MCF 10A (cell line): ENCODE measurements at regions not wholly inside any gene's neighbourhood (a gene's known extent, or its start where the extent isn't known, plus 50 kb on each side); places are given as distances from the start of the nearest gene placed in this dataset.
"Not testable (repeated sequence)": the region's sequence is repeated elsewhere in the genome, so short reads cannot be mapped to it uniquely, and the experiment has no call there.

Source experiments
- BruUV-seq: library from RNA; stranded (reverse); fragments of 400-500 nt; replicated peaks from 2 replicates; lab custom pipeline; 2021; lab: Mats Ljungman, UMichigan
- CTCF ChIA-PET: fragments of 300-600 bp; sonication (Branson Sonifier 250); formaldehyde crosslinking; extraction: SDS; loops from one replicate; lab custom pipeline; 2021; ENCODE audit warnings: antibody characterized with exemption, inconsistent platforms; lab: Yijun Ruan, JAX
- POLR2A ChIA-PET: fragments of 300-600, 350-650 bp; sonication (Branson Sonifier 250); formaldehyde crosslinking; extraction: SDS; loops from one replicate; lab custom pipeline; 2020; ENCODE audit warnings: antibody characterized with exemption, inconsistent platforms; lab: Yijun Ruan, JAX
- DNase-seq: peaks from one replicate; pipeline ENCODE4 v3.0.0-alpha.2; 2018; ENCODE audit not compliant: unreplicated experiment
- H3K27ac Mint-ChIP-seq: one replicate; pipeline ENCODE4 v1.8.0; 2022; ENCODE audit warnings: mild to moderate bottlenecking, low read depth, mixed read lengths; ENCODE audit not compliant: unreplicated experiment
- H3K27me3 Mint-ChIP-seq: one replicate; pipeline ENCODE4 v1.8.0; 2022; ENCODE audit warnings: mixed read lengths; ENCODE audit not compliant: insufficient read depth, unreplicated experiment
- H3K36me3 Mint-ChIP-seq: one replicate; pipeline ENCODE4 v1.8.0; 2022; ENCODE audit warnings: mild to moderate bottlenecking, moderate library complexity, mixed read lengths; ENCODE audit not compliant: insufficient read depth, unreplicated experiment
- H3K4me1 Mint-ChIP-seq: one replicate; pipeline ENCODE4 v1.8.0; 2022; ENCODE audit warnings: mixed read lengths; ENCODE audit not compliant: insufficient read depth, unreplicated experiment
- H3K4me3 Mint-ChIP-seq: one replicate; pipeline ENCODE4 v1.8.0; 2022; ENCODE audit warnings: mild to moderate bottlenecking, moderate library complexity, mixed read lengths; ENCODE audit not compliant: unreplicated experiment
- H3K9me3 Mint-ChIP-seq: one replicate; pipeline ENCODE4 v1.8.0; 2022; ENCODE audit warnings: mixed read lengths; ENCODE audit not compliant: unreplicated experiment
- intact Hi-C: fragments of 100-400 bp; cut with micrococcal nuclease; formaldehyde crosslinking; loops from 2 replicates; pipeline ENCODE4 v1.14.1; 2022
- TF ChIP-seq, protein P1 (sequence below): fragments of 200-600 bp; IDR thresholded peaks from one replicate; pipeline ENCODE4 v1.8.0; 2022; ENCODE audit warnings: antibody characterized with exemption, mild to moderate bottlenecking; ENCODE audit not compliant: unreplicated experiment

DNA sequence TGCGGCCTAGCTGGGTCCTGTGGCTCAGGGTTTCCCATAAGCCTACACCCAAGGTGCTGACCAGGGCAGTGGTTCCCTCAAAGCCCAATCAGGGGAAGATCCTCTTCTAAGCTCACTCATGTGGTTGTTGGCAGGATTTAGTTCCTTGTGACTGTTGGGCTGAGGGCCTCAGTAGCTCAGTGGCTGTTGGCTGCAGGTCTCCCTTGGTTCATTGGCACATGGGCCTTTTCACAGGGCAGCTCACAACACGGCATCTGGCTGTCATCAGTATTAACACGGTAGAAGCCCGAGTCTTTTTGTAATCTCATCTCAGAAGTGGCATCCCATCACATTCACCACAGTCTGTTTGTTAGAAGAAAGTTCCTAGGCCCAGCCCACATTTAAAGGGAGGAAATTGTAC lies 188.2 kb upstream of the HMCN1 start:
- H3K27ac Mint-ChIP-seq: no peak overlapping the region
- no peak for DNase-seq
- H3K27me3 Mint-ChIP-seq: no peaks in the 10 kb centered on the region
- ChIA-PET CTCF (interaction anchor here (0.7 to 3.0 kb wide), 5 partner anchors 9 to 135 kb away, joined by 3 to 20 read pairs (median 5); no protein-coding TSS in a partner anchor), POLR2A (interaction anchor here (0.7 to 0.8 kb wide), 2 partner anchors 18 to 114 kb away, joined by 3 read pairs; no protein-coding TSS in a partner anchor)
- no peak overlapping the region for H3K4me3 Mint-ChIP-seq
- no peaks in the 10 kb centered on the region for H3K36me3 Mint-ChIP-seq
- no peaks in the 10 kb centered on the region for H3K9me3 Mint-ChIP-seq
- no TSS peak for BruUV-seq
- H3K4me1 Mint-ChIP-seq: no peaks in the 10 kb centered on the region
- intact Hi-C loops: no loop called here
- TF ChIP-seq, protein P1, sequence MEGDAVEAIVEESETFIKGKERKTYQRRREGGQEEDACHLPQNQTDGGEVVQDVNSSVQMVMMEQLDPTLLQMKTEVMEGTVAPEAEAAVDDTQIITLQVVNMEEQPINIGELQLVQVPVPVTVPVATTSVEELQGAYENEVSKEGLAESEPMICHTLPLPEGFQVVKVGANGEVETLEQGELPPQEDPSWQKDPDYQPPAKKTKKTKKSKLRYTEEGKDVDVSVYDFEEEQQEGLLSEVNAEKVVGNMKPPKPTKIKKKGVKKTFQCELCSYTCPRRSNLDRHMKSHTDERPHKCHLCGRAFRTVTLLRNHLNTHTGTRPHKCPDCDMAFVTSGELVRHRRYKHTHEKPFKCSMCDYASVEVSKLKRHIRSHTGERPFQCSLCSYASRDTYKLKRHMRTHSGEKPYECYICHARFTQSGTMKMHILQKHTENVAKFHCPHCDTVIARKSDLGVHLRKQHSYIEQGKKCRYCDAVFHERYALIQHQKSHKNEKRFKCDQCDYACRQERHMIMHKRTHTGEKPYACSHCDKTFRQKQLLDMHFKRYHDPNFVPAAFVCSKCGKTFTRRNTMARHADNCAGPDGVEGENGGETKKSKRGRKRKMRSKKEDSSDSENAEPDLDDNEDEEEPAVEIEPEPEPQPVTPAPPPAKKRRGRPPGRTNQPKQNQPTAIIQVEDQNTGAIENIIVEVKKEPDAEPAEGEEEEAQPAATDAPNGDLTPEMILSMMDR: no peak

DNA sequence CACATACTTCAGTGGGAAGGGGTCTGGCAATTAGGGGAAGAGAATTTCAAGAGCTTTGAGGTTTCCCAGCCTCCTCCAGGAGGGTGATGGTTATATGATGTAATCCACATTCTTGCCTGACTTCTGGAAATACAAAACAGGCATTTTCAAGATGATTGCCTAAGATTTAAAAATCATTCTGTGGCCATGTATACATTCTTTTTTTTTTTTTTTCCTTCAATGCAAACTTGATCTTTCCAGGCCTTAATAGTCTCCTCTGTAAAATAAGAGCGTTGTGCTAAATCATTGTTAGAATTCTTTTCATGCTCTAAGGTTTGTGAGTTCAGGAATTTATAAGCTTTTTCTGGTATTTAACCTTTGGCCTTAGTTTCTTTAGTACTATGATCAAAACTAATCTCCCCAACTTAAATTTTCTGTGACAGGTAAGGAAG lies 192.3 kb upstream of the HMCN1 start:
- intact Hi-C loops: no loop called here
- BruUV-seq: no TSS peak
- Mint-ChIP-seq H3K4me1 (no peaks in the 10 kb centered on the region), H3K9me3 (no peaks in the 10 kb centered on the region), H3K27me3 (no peaks in the 10 kb centered on the region), H3K36me3 (no peaks in the 10 kb centered on the region), H3K27ac (no peak overlapping the region), H3K4me3 (no peak overlapping the region)
- DNase-seq: no peak
- TF ChIP-seq, protein P1: no peak
- CTCF ChIA-PET: interaction anchor here (0.8 to 1.4 kb wide), 5 partner anchors 12 to 737 kb away, joined by 3 to 4 read pairs (median 3); no protein-coding TSS in a partner anchor
- POLR2A ChIA-PET: interaction anchor here (0.6 to 1.5 kb wide), 4 partner anchors 11 to 82 kb away, joined by 3 to 7 read pairs (median 3); no protein-coding TSS in a partner anchor

DNA sequence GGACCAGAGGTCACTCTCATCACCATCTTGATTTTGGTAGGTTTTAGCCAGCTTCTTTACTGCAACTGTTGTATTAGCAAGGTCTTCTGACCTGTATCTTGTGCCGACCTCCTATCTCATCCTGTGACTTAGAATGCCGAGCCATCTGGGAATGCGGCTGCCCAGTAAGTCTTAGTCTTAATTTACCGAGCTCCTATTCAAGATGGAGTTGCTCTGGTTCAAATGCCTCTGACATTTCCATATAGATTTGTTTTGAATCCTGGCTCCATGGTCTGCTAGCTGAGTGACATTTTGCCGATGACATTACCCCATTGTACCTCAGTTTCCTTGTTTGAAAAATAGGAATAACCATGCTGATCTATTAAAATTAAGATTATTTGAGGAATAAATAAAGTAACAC lies 193.9 kb upstream of the HMCN1 start:
- POLR2A ChIA-PET: no interaction called here
- no peak overlapping the region for H3K27ac Mint-ChIP-seq
- H3K27me3 Mint-ChIP-seq: no peaks in the 10 kb centered on the region
- no peaks in the 10 kb centered on the region for H3K36me3 Mint-ChIP-seq
- intact Hi-C loops: no loop called here
- TF ChIP-seq, protein P1: no peak
- CTCF ChIA-PET: interaction anchor here (0.7 to 0.9 kb wide), 2 partner anchors 122 to 220 kb away, joined by 3 to 4 read pairs; no protein-coding TSS in a partner anchor
- no peaks in the 10 kb centered on the region for H3K9me3 Mint-ChIP-seq
- H3K4me3 Mint-ChIP-seq: no peak overlapping the region
- H3K4me1 Mint-ChIP-seq: peaks cover 2% of the 10 kb centered on the region
- DNase-seq: no peak
- BruUV-seq: no TSS peak

- DNase-seq: no peak
- ChIA-PET POLR2A (no interaction called here), CTCF (interaction anchor here (0.5 to 1.2 kb wide), 5 partner anchors 56 to 226 kb away, joined by 3 read pairs; no protein-coding TSS in a partner anchor)
- BruUV-seq: no TSS peak
- no peak overlapping the region for H3K27ac Mint-ChIP-seq
- H3K27me3 Mint-ChIP-seq: no peaks in the 10 kb centered on the region
- no peaks in the 10 kb centered on the region for H3K9me3 Mint-ChIP-seq
- intact Hi-C loops: no loop called here
- H3K4me3 Mint-ChIP-seq: no peak overlapping the region
- TF ChIP-seq, protein P1: no peak
- H3K36me3 Mint-ChIP-seq: no peaks in the 10 kb centered on the region
- H3K4me1 Mint-ChIP-seq: peaks cover 7% of the 10 kb centered on the region
These were observed 194.8 kb upstream of the HMCN1 start for GRCh38 chr1:185539277-185539943.

DNA sequence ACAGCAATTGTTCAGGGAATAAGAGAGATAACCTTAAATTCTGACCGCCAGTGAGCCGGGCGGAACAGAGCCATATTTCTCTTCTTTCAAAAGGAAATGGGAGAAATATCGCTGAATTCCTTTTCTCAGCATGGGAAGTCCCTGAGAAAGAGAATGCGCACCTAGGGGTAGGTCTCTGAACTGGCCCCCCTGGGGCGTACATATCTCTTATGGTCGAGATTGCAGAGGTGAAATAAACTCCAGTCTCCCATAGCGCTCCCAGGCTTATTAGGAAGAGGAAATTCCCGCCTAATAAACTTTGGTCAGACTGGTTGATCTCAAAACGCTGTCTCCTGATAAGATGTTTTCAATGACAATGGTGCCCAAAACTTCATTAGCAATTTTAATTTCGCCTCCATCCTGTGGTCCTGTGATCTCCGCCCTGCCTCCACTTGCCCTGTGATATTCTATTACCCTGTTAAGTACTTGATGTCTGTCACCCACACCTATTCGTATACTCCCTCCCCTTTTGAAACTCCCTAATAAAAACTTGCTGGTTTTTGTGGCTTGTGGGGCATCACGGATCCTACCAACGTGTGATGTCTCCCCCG lies 195.8 kb upstream of the HMCN1 start:
- CTCF ChIA-PET: interaction anchor here (0.5 to 1.2 kb wide), 4 partner anchors 16 to 225 kb away, joined by 3 read pairs; no protein-coding TSS in a partner anchor
- BruUV-seq, H3K36me3 Mint-ChIP-seq, POLR2A ChIA-PET, H3K4me3 Mint-ChIP-seq, intact Hi-C loops, H3K9me3 Mint-ChIP-seq, H3K27ac Mint-ChIP-seq, H3K4me1 Mint-ChIP-seq, H3K27me3 Mint-ChIP-seq, DNase-seq: not testable (repeated sequence)
